ENCODE measurements at regions not wholly inside any gene's neighbourhood (a gene's known extent, or its start where the extent isn't known, plus 50 kb on each side); places are given as distances from the start of the nearest gene placed in this dataset.

DNA sequence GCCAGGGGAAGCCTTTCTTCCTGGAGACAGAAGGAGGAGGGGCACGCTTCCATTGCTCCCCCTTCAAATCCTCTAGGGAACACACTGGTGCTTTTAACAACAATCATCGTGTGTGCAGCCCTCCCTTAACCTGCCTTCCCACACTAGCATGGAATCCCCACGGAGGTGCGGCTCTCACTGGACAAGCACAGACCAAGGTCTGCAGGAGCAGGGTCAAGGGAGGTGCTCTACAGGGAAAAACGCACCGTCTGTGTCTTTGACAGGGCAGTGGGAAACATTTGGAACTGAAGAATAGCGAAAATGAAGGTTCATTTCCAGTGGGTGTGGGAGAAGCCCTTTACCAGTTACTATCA lies 527.1 kb downstream of the QKI start:
- no peak for DNase-seq

DNA sequence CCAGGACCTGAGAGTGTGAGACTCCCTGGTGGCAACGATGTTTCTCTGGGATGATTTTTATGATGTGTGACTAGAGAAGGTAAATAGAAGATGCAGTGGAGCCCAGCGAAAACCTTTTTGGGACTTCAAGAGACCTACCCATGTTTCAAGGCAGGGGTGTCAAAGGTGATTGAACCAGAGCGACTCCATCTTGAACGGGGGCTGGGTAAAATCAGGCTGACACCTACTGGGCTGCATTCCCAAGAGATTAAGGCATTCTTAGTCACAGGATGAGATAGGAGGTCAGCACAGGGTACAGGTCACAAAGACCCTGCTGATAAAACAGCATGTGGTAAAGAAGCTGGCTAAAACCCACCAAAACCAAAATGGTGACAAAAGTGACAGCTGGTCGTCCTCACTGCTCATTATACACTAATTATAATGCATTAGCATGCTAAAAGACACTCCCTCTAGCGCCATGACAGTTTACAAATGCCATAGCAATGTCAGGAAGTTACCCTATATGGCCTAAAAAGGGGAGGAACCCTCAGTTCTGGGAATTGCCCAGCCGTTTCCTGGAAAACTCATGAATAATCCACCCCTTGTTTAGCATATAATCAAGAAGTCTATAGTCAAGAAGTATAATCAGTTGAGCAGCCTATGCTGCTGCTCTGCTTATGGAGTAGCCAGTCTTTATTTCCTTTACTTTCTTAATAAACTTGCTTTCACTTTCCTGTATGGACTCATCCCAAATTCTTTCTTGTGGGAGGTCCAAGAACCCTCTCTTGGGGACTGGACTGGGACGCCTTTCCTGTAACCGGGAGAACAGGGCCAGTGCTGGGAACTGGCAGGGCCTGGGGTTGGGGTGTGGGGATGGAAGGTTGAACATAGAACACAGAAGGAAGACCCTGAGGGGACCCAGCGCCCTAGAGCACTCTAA lies 526.4 kb downstream of the QKI start:
- no peak for DNase-seq

DNA sequence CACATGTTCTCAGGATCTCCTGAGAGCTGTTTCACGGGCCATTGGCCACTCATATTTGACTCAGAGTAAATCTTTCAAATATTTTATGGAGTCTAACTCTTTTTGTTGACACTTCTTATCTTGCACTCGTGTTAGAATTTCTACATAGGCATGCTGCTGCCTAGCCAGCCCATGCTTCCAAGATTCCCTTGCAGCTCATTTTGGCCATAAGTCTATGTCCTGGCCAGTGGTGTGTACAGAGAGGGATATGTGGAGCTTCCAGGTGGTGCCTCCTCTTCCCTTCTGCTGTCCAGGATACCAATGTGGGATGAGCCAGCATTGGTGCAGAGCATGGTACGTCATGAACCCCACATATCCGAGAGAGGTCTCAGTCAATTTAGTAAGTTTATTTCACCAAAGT lies 522.6 kb downstream of the QKI start:
- DNase-seq, result no peak

DNA sequence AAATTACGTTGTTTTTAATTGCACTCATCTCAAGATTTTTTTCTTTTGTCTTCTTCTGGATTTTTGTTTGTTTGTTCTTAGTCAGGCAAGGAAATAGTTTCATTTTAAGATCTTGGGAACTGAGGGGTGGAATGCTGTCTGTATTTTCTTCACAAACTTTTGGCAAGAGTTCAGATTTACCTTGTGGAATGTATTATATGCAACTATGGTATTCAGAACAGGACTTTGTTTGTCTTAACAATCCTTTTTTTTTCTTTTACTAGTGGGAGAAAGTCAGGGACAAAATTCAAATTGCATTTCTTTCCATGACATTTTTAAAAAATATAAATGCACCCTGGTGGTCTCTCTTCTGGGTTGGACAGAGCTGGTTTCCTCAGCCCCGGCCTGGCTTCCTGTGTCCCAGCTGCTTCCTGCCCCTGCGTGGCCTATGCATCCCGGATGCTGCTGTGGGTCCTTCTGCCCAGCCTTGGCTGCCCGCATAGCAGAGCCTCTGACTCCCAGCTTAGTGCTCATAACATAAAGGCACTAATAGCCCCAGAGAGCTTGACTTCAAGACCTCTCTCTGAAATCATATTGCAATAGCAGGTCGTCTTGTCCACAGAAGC lies 520.7 kb downstream of the QKI start:
- DNase-seq, result no peak

DNA sequence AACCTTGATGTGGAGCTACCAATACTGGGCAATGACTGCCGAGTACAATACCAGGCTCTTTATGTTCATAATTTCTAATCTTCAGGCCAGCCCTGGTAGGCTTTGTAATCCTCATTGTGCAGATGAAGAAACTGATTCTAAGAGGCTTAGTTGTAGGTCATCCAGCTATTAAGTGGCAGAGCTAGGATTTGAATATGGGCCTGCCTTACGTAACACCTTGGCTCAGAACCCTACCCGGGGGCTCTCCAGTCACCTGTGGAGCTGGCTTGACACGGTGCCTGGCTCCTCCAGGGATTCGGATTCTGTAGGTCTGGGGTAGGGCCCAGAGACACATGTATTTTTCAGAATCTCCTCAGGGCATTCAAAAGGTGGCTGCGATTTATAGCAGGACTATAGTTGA lies 515.5 kb downstream of the QKI start:
- DNase-seq, result no peak

DNA sequence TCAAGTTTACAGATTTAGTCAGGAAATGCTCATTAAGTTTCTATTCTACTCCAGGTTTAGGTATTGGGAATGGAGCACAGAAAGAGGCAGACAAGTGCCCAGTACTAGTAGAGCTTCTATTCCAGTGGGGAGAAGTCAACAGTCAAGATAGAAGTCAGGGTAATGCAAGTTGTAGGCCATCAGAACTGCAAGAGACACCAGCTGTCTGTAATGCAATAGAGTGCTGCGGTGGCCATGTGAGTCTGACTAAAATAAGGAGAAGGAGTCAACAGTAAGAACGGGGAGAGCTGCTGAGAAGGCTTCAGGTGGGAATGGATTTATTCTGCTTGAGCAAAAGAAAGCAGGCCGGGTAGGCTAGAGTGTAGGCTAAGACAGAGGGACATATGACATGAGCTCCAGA lies 515.0 kb downstream of the QKI start:
- no peak for DNase-seq

DNA sequence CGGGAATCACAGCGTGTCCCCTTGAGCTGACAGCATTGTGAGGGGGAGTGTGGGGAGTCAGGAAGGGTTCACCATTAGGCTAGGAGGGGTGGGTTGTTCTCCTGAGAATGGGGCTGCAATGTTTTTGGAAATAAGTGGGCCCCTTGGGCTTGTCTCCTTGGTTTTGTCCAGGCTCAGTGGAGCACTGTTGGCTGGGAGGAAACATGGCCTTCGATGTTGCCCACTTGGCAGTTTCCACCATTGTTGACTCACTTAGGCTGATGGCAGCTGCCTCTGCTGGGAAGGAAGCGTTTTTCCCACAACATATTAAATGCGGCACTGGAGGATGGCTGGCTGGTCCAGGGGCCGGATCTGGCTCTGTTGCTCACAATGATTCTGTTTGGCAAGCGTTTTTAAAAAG lies 512.1 kb downstream of the QKI start:
- DNase-seq, result no peak

DNA sequence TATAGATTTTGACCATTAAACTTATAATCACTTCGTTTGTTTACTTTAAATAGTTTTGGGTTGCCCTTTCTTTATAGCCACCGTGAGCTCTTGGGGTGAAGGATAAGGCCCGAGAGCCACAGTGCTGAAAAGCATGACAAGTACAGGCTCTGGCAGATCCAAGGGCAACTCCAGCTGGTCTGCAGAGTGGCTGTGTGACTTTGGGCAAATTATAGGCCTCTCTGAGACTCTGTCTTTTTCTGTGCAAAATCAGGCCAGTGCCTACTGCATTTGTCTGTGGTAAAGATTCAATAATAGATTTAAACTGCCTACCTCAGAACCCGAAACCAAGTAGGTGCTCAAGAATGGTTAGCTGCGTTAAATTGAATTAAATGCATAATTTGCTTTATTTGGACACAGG lies 511.3 kb downstream of the QKI start:
- no peak for DNase-seq

DNA sequence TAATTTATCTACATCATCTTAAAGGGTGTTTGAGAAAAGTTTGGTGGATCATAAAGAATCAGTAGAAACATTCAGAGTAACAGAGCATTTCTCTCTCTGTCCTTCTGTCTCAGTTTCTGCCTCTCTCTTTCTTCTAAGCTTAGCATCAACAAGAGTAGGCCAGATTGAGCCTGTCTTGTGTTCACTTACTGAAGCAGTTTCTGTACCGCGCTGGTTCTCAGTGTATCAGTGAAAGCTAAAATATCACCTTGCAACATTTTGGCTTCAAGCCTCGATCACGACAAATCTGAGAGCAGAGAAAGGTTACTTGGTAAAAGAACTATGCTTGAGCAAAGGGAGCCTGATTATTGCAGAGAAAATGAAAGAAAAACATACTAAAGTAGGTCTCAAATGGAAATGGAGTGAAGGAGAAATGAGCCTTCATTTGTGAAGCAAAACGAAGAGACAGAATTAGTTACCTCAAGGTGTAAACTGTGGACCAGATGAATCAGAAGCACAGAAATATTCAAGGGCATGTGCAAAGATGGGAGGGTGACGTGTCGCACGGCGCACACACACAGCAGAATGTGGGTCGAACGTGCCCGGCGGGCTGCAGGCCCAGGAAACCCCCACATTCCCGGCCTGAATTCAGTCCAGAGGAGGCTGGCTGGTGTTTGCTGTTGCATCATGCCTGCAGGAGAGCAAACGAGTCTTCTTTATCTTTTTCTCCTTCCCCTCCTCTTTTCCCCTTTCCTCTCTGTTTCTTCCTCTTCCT lies 509.3 kb downstream of the QKI start:
- no peak for DNase-seq

DNA sequence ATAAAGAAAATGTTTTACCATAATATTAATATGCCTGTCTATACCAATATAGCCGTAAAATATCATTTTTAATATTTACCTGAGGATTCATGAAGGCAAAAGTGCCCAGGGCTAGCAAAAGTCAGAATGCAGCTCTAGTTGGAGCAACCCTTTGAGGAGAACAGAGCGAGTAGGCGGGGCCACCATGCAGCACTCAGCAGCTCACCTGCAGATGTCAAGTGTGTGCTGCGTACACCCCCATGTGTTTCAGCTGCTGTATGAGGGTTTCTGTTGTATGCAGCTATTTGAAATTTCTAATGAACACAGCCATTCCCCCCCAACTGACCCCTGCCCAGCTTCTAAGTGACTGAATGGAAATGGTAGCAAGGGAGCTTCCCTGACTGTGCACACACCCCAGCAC lies 508.0 kb downstream of the QKI start:
- no peak for DNase-seq

DNA sequence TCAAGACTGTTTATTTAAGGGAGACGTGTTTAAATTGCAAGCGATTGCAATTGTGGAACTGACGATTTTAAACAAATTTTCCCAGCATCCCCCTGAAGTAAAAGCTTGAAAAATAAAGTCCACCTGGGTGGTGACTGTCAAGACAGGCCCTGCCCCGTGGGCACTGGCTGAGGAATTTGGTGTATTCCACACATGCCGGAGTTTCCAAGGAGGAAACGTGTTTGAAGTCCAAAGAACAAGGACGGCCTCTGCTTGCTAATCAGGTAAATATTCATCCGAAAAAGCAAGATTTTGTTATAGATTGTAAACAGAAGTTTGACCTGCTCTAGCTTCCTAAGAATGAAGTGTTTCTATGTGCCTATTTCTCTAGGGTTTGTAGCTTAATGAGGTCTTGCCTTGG lies 505.1 kb downstream of the QKI start:
- no peak for DNase-seq

DNA sequence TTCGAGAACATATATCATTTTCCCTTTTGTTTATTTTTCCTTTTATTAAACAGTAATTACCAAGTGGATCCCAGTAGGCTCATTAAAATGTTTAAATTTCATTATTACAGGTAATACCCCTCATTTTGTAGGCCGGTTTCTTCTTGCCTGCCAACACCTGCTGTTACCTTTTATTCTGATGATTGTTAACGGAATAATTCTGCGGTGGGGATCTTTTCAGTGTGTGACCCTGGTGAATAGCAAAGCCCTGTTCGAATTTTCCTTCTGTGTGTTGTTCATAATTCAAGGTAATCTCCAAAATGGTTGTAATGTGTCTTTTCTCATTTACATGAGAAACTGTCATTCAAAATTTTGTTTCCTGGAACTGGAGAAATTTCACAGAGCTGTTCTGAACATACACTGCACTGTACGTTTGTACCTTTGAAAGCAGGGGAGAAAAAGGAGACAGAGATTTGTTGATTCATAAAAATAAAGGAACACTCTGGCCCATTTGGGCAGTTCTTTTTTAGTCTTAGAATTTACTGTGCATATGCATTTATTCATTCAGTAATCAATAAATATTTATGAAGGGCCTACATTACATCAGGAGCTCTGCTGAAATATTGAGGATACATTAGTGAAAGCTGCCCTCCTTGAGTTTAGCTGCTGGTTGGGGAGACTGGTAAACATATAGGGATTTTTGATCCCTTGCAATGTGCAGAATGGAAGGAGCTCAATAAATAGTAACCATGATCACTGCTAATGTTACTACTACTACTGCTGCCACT lies 502.0 kb downstream of the QKI start:
- DNase-seq, result no peak

DNA sequence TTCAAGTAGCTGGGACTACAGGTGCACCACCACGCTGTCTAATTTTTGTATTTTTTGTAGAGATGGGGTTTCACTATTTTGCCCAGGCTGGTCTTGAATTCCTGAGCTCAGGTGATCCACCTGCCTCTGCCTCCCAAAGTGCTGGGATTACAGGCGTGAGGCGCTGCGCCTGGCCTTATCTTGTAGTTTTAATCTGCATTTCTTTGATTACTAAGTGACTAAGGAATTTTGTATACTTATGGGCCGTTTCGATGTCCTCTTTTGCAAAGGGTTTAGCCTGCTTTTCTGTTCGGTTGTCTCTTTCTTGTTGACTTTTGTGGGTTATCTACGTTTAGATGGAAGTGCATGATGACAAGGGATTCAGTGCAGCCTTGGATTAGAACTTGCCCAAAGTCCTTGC lies 500.6 kb downstream of the QKI start:
- DNase-seq, result no peak

DNA sequence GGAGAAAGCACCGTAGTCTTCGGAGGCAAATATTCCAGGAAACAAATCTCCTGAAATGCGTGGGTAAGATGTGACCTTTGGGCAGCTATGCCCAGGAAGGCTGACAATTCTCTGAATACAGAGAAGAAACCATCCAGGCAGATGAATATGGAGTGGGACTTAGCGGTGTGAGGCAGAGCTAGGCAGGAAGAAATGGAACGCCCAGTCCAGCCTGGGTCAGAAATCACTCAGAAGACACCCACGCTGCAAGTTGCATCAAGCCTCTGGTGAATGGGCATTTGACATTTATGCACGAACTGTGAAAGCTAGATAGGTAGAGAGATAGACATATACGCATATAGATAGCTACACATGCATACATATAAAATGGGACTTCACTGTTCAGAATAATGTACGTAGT lies 498.5 kb downstream of the QKI start:
- no peak for DNase-seq

DNA sequence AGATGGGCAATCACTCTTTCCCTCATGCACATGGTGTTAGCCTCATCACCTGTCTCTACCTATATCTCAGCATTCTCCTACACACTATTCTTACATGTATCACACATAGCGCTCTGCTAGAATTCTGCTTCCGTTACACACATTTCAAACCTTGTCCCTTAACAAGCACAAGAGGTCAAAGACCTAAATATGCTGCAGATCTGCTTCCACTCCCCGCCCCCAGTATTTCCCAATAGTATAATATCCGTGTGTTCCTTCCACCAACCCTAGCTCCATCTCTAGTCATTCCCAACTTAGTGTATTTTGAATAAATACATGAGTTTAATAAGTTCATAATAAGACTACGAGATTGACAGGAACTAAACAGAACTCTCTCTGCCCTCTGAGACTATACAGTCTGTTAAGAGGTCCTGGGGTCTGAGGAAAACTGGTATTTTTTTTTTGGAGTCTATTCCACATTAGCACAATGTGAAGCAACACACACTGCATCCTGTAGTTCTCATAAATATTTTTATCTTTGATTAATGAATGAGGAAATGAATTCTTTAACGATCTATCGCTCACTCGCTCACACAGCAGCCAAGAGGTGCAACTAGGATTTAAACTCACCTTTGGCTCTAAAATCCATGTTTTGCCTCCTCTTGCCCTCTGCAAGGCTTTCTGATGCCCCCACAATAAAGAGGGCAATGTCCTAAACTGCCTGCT lies 491.6 kb downstream of the QKI start:
- no peak for DNase-seq

DNA sequence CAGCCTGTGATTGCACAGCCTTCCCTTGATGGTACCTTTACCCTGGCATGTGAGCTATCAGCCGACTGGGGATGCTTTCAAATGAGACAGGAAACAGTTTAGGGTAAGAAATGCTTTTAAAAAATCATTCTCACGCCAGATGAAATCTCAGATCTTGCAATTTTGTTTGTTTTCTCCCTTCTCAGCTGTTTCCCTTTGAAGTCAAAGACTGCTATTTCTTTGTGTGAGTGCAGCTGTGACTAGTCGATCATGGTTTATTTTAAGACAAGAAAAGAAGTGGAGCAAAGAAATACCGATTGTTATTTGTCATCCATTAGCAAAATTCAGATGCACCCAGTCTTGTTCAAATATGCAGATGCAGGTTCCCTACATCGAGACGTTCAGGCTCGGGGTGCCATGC lies 489.7 kb downstream of the QKI start:
- no peak for DNase-seq

DNA sequence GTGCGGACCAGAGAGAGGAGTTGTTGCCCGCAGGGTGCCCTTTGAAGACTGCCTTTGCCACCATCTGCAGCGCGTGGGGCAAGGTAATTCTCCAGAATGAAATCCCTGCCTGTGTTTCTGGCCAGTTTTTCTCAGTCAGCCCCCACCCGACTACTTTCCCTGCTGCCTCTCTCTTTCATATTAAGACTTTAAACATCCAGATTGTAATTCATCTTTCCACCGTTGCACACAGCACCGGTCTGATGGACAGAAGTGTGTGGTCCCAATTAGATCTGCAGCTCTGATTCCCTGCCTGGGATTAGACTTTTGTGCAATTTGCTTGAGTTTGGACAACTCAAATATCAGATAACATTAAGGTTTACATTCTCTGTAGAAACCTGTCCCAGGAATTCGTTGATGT lies 489.0 kb downstream of the QKI start:
- DNase-seq, result no peak

DNA sequence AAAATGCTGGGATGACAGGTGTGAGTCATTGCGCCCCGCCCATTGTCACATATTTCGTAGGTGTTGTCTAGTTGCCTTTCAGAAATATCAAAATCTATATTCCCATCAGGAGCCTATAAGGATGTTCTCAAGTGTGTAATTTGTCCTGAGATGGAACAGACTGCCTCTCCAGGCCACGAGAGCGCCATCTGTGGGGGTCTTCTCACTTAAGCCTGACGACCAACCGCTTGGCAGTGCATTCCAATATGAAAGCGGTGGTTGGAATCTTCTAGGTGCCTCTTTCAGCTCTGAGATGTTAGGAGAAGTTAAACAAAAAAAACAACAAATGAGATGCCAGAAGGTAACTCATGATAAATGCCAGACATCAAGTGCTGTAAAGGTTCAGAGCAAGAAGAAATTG lies 488.5 kb downstream of the QKI start:
- DNase-seq, result no peak

DNA sequence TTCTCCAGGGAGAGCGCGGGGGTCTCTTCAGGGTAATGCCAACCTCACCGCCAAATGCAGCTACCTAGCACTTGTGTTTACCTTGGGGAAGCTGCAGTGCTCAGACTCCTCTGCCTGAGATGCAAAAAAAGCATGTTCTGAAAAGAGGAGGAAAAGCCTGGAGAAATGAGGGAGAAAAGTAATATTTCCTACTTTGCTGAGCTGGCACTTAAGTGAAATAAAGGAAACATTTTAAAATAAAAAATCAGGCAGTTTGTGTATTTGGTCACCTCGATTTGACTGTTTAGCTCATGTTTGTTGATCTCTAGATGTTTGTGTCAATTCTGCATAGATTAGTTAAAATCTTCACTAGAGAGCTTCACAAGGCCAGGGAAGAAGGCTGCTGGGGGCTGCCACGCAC lies 487.2 kb downstream of the QKI start:
- DNase-seq, result no peak

DNA sequence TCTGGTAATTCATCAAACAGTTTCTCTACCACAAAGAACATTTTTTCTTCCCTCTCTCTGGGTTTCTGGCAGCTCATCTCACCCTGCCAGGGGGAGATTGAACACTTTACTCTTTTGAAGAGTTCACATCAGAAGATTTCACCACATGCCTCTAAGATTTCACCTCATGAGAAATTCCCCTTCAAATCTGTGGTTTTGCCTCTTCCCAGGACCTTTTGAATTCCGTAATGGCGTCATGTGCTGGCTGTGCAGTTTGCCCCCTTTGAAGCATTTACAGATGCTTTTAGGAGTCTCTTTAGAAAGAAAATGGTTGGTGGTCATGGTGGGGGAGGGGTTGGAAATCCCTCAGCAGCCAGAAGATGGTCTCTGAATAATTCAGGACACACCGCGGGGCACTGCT lies 486.1 kb downstream of the QKI start:
- no peak for DNase-seq

DNA sequence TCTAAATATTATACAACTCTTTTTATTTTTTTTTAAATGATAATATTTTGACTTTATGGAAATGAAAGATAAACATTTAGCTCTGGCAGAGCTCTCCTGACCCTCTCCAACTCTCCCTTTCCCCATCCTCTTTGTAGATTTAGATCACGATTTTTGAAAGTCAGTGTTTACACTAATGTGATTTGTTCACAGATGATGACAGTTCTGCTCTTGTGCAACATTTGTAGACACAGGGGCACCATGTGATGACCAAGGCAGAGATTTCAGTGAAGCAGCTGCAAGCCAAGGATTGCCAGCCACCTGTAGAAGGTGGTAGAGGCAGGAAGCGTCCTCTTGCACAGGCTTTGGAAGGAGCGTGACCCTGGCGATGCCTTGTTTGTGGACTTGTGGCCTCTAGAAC lies 483.2 kb downstream of the QKI start:
- DNase-seq, result no peak

DNA sequence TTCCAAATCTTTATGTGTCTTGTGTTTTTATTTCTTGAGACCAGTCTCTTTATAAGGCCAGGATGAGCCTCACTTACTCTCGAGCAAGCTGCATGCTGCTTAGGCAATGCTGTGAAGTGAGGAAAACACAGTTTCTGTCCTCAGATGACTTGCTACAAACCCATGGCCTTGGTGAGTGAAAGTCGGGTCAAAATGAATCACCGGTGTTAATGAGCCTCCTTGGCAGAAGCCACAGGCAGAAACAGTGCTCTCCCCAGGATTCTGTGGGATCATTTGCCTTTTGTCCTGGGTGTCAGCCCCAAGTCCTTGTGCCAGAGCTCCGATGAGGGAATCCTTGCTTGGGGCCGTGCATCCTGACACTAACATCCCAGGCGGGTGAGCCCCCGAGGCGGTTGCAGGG lies 482.5 kb downstream of the QKI start:
- no peak for DNase-seq

DNA sequence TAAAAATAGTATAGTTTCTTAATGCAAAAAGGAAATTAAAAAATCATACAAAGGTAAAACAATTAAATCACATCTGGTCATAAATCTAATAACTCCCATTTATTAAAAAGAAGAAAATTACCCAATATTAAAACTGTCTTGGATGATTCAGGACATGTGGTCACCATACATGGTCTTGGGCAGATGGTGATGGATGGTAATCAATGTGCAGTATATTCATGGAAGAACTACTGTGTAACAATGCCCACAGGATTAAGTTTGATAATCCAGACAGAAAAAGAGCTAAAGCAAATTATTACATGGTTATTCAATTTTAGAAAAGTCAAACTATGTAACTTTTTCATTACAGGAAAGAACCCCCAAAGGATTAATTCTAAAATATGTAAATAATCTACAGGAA lies 480.6 kb downstream of the QKI start:
- DNase-seq, result no peak

Data from T-helper 9 cell (primary cell).